ENCODE measurements at regions not wholly inside any gene's neighbourhood (a gene's known extent, or its start where the extent isn't known, plus 50 kb on each side); places are given as distances from the start of the nearest gene placed in this dataset.

- Histone ChIP-seq H3K27me3 (ENCODE audit: control insufficient read depth, insufficient read depth, low read length, poor library complexity, severe bottlenecking) (no peaks in the 10 kb centered on the region), H3K27ac (ENCODE audit: low read depth, low read length) (no peak overlapping the region), H3K9me3 (ENCODE audit: control insufficient read depth, low read length) (no peaks in the 10 kb centered on the region), H3K9ac (ENCODE audit: extremely low read depth, low read length, poor library complexity, severe bottlenecking) (no peak overlapping the region), H3K4me1 (ENCODE audit: control insufficient read depth, insufficient read depth, low read length) (no peaks in the 10 kb centered on the region), H3K36me3 (ENCODE audit: control insufficient read depth, insufficient read depth, low read length) (no peaks in the 10 kb centered on the region), H3K4me3 (ENCODE audit: low read length) (no peak overlapping the region)
- H3K4me1 Mint-ChIP-seq = no peaks in the 10 kb centered on the region
- no peak overlapping the region for H3K27ac Mint-ChIP-seq
- H3K4me3 Mint-ChIP-seq = no peak overlapping the region
- TF ChIP-seq CTCF (conservative IDR thresholded peaks at IDR 0.05) = no peak
- no peak for DNase-seq
- H3K36me3 Mint-ChIP-seq (ENCODE audit: low read depth) = no peaks in the 10 kb centered on the region
- H3K27me3 Mint-ChIP-seq (ENCODE audit: insufficient read depth) = no peaks in the 10 kb centered on the region
- no peaks in the 10 kb centered on the region for H3K9me3 Mint-ChIP-seq
- WGBS, 2 experiments (ENCODE audit: insufficient coverage in 1 of 2, insufficient read length in 1 of 2) = 72 to 83% methylated on average over 2 of the region's 2 CpGs
Measured at GRCh38 chr1:221905802-221906201, 163.9 kb upstream of the DUSP10 start.

- H3K27ac Mint-ChIP-seq = no peak overlapping the region
Measured at GRCh38 chr1:221904319-221904718, 162.4 kb upstream of the DUSP10 start.

GRCh38 chr1:221903594-221903993 is 161.7 kb upstream of the DUSP10 start:
- Histone ChIP-seq H3K9ac (ENCODE audit: extremely low read depth, low read length, poor library complexity, severe bottlenecking) (no peak overlapping the region), H3K36me3 (ENCODE audit: control insufficient read depth, insufficient read depth, low read length) (no peaks in the 10 kb centered on the region), H3K27ac (ENCODE audit: low read depth, low read length) (no peak overlapping the region), H3K4me1 (ENCODE audit: control insufficient read depth, insufficient read depth, low read length) (no peaks in the 10 kb centered on the region), H3K9me3 (ENCODE audit: control insufficient read depth, low read length) (no peaks in the 10 kb centered on the region), H3K27me3 (ENCODE audit: control insufficient read depth, insufficient read depth, low read length, poor library complexity, severe bottlenecking) (no peaks in the 10 kb centered on the region), H3K4me3 (ENCODE audit: low read length) (no peak overlapping the region)
- Mint-ChIP-seq H3K36me3 (ENCODE audit: low read depth) (no peaks in the 10 kb centered on the region), H3K9me3 (no peaks in the 10 kb centered on the region), H3K4me1 (no peaks in the 10 kb centered on the region), H3K27me3 (ENCODE audit: insufficient read depth) (no peaks in the 10 kb centered on the region), H3K27ac (no peak overlapping the region), H3K4me3 (no peak overlapping the region)
- DNase-seq = no peak
- TF ChIP-seq CTCF (conservative IDR thresholded peaks at IDR 0.05) = no peak
- 83 to 100% methylated on average over 1 to 6 of the region's 6 CpGs for WGBS, 2 experiments (ENCODE audit: insufficient coverage in 1 of 2, insufficient read length in 1 of 2)

More at GRCh38 chr1:221904319-221904718, 162.4 kb upstream of the DUSP10 start:
- DNase-seq = no peak
- no peaks in the 10 kb centered on the region for H3K9me3 ChIP-seq (ENCODE audit: control insufficient read depth, low read length)
- no peaks in the 10 kb centered on the region for H3K27me3 Mint-ChIP-seq (ENCODE audit: insufficient read depth)
- H3K9ac ChIP-seq (ENCODE audit: extremely low read depth, low read length, poor library complexity, severe bottlenecking) = no peak overlapping the region
- no peak overlapping the region for H3K4me3 Mint-ChIP-seq
- 100% methylated on average over 2 of the region's 2 CpGs; no CpG with 5 or more reads in 1 of the 2 experiments for WGBS, 2 experiments (ENCODE audit: insufficient coverage in 1 of 2, insufficient read length in 1 of 2)
- no peak overlapping the region for H3K4me3 ChIP-seq (ENCODE audit: low read length)
- no peaks in the 10 kb centered on the region for H3K9me3 Mint-ChIP-seq
- no peak for TF ChIP-seq CTCF (conservative IDR thresholded peaks at IDR 0.05)
- no peaks in the 10 kb centered on the region for H3K27me3 ChIP-seq (ENCODE audit: control insufficient read depth, insufficient read depth, low read length, poor library complexity, severe bottlenecking)
- no peaks in the 10 kb centered on the region for H3K36me3 Mint-ChIP-seq (ENCODE audit: low read depth)
- H3K4me1 Mint-ChIP-seq = no peaks in the 10 kb centered on the region
- no peaks in the 10 kb centered on the region for H3K36me3 ChIP-seq (ENCODE audit: control insufficient read depth, insufficient read depth, low read length)
- H3K27ac ChIP-seq (ENCODE audit: low read depth, low read length) = no peak overlapping the region
- H3K4me1 ChIP-seq (ENCODE audit: control insufficient read depth, insufficient read depth, low read length) = no peaks in the 10 kb centered on the region
